A549 (cell line): ENCODE measurements at regions not wholly inside any gene's neighbourhood (a gene's known extent, or its start where the extent isn't known, plus 50 kb on each side); places are given as distances from the start of the nearest gene placed in this dataset.

Experiments used
- ATAC-seq, 2 experiments: fragments of 200-7000 bp in 1 of 2; fragments of >200 bp in 1 of 2; cut with Nextera tagmentation in 1 of 2; cut with Tn5 transposase in 1 of 2; 3 replicates each; pipeline versions ENCODE4 v1.8.0 to v1.9.1; 2018 to 2020; ENCODE audit warnings: mild to moderate bottlenecking in 1 of 2, moderate library complexity in 1 of 2
- CTCF ChIA-PET: fragments of 300-600 bp; sonication (Branson Sonifier 250); formaldehyde crosslinking; extraction: SDS; loops from one replicate; lab custom pipeline; 2021; ENCODE audit warnings: antibody characterized with exemption, inconsistent platforms; lab: Yijun Ruan, JAX
- POLR2A ChIA-PET: fragments of 350-600 bp; formaldehyde crosslinking; extraction: SDS; loops from one replicate; lab custom pipeline; 2021; ENCODE audit warnings: antibody characterized with exemption, inconsistent platforms; lab: Yijun Ruan, JAX
- DNase-seq, 2 experiments: peaks; one replicate each; pipeline versions ENCODE4 v3.0.0 to v3.0.0-alpha.2; 2011 to 2016; ENCODE audit warnings: low read depth in 1 of 2, low spot score in 1 of 2
- FAIRE-seq: peaks from 2 replicates; lab custom pipeline; 2011; peaks lifted over from hg19 to GRCh38; lab: Jason Lieb, UNC
- H3K27ac ChIP-seq, 2 experiments: fragments of >200 bp; sonication (Bioruptor Twin); formaldehyde crosslinking; 3 replicates each; pipeline ENCODE4 v1.5.1; 2016 to 2017
- H3K4me1 ChIP-seq: fragments of >200 bp; sonication (Bioruptor Twin); formaldehyde crosslinking; 3 replicates; pipeline ENCODE4 v1.6.1; 2016
- H3K4me2 ChIP-seq: fragments of >200 bp; sonication (Bioruptor Twin); formaldehyde crosslinking; 3 replicates; pipeline ENCODE4 v1.6.1; 2016
- H3K4me3 ChIP-seq: fragments of >200 bp; sonication (Bioruptor Twin); formaldehyde crosslinking; 3 replicates; pipeline ENCODE4 v1.5.1; 2016
- H3K9me3 ChIP-seq: fragments of >200 bp; sonication (Bioruptor Twin); formaldehyde crosslinking; 3 replicates; pipeline ENCODE4 v1.6.1; 2016
- CBX8 ChIP-seq: fragments of 200-600 bp; sonication (generic); IDR thresholded peaks from 2 replicates; pipeline ENCODE4 v1.6.1; 2016
- CEBPB ChIP-seq, 2 experiments: fragments of >200 bp in 1 of 2; sonication (Bioruptor Twin) in 1 of 2; formaldehyde crosslinking in 1 of 2; IDR thresholded peaks; 2 replicates each; pipeline ENCODE4 v1.6.1; 2012 to 2016
- CHD4 ChIP-seq: fragments of 200-600 bp; sonication (generic); IDR thresholded peaks from 2 replicates; pipeline ENCODE4 v1.6.1; 2016; ENCODE audit warnings: antibody characterized with exemption, mild to moderate bottlenecking, borderline replicate concordance
- CTCF ChIP-seq: fragments of >200 bp; sonication (Bioruptor Twin); formaldehyde crosslinking; IDR thresholded peaks from 3 replicates; pipeline ENCODE4 v1.5.1; 2016
- EP300 ChIP-seq, 2 experiments: fragments of >200 bp; sonication (Bioruptor Twin); formaldehyde crosslinking; IDR thresholded peaks; 2 replicates in 1 of 2; 3 replicates in 1 of 2; pipeline ENCODE4 v1.6.1; 2016 to 2017
- FOSB ChIP-seq: fragments of 250-450 bp; sonication (Bioruptor Pico); IDR thresholded peaks from 2 replicates; pipeline ENCODE4 v1.5.0; 2020; ENCODE audit warnings: mild to moderate bottlenecking, moderate library complexity
- HDAC2 ChIP-seq: fragments of 200-600 bp; sonication (generic); IDR thresholded peaks from 2 replicates; pipeline ENCODE4 v1.6.1; 2016
- HES2 ChIP-seq: fragments of >200 bp; sonication (Bioruptor Twin); formaldehyde crosslinking; IDR thresholded peaks from 2 replicates; pipeline ENCODE4 v1.6.1; 2016
- HEYL ChIP-seq: fragments of 250-450 bp; sonication (Bioruptor Pico); IDR thresholded peaks from 2 replicates; pipeline ENCODE4 v1.8.0; 2021; ENCODE audit warnings: mild to moderate bottlenecking, moderate library complexity
- JUN ChIP-seq, 2 experiments: fragments of >200 bp; sonication (Bioruptor Twin); formaldehyde crosslinking; IDR thresholded peaks; 2 replicates in 1 of 2; 3 replicates in 1 of 2; pipeline ENCODE4 v1.6.1; 2016 to 2017
- MAFK ChIP-seq: fragments of 450-650 bp; IDR thresholded peaks from 2 replicates; pipeline ENCODE4 v1.6.1; 2014; ENCODE audit not compliant: partially characterized antibody
- NFE2L2 ChIP-seq: fragments of 150-350 bp; conservative IDR thresholded peaks from 2 replicates; pipeline ENCODE4 v1.6.1; 2014; ENCODE audit warnings: low read length
- NR3C1 ChIP-seq: fragments of >200 bp; sonication (Bioruptor Twin); formaldehyde crosslinking; IDR thresholded peaks from 3 replicates; pipeline ENCODE4 v1.6.1; 2017
- POLR2AphosphoS2 ChIP-seq: conservative IDR thresholded peaks from 2 replicates; pipeline ENCODE4 v1.6.1; 2012; ENCODE audit warnings: low read length, improper control_type of control experiment, inconsistent platforms
- RARB ChIP-seq: fragments of 250-450 bp; sonication (Bioruptor Pico); IDR thresholded peaks from 2 replicates; pipeline ENCODE4 v1.8.0; 2021; ENCODE audit warnings: mild to moderate bottlenecking, moderate library complexity
- RCOR1 ChIP-seq: fragments of 150-350 bp; IDR thresholded peaks from 2 replicates; pipeline ENCODE4 v1.6.1; 2014; ENCODE audit warnings: antibody characterized with exemption, low read length, low read depth
- RFX5 ChIP-seq: fragments of 450-650 bp; IDR thresholded peaks from 2 replicates; pipeline ENCODE4 v1.7.1; 2014; ENCODE audit warnings: antibody characterized with exemption, mild to moderate bottlenecking, moderate library complexity
- TP53 ChIP-seq: fragments of 250-450 bp; sonication (Bioruptor Pico); IDR thresholded peaks from 2 replicates; pipeline ENCODE4 v1.5.0; 2021; ENCODE audit warnings: mild to moderate bottlenecking, moderate library complexity
- ZC3H11A ChIP-seq: fragments of 450-650 bp; IDR thresholded peaks from 2 replicates; pipeline ENCODE4 v1.6.1; 2014; ENCODE audit warnings: antibody characterized with exemption, mild to moderate bottlenecking
- ZNF302 ChIP-seq: fragments of 250-450 bp; sonication (Bioruptor Pico); IDR thresholded peaks from 2 replicates; pipeline ENCODE4 v1.9.0; 2021; ENCODE audit warnings: inconsistent platforms, mild to moderate bottlenecking, moderate library complexity
- WGBS: methylation state at CpG from one replicate; pipeline ENCODE4 v1.1.6; 2017; ENCODE audit errors: missing lambda C conversion rate; 5-methylcytosine and 5-hydroxymethylcytosine counted together
- TF ChIP-seq, protein P1 (sequence below): fragments of 200-600 bp; sonication (generic); IDR thresholded peaks from 2 replicates; pipeline ENCODE4 v1.6.1; 2016; ENCODE audit warnings: antibody characterized with exemption, mild to moderate bottlenecking, moderate library complexity

GRCh38 chr2:71962911-71963694 is 184.6 kb downstream of the CYP26B1 start (continued):
- TF ChIP-seq HEYL (no peak), TP53 (no peak), JUN (IDR thresholded peaks at IDR 0.05) (no peak), RCOR1 (no peak)
- TF ChIP-seq, all 56 proteins: peak for 0

- POLR2A ChIA-PET: no interaction called here
- DNase-seq (no peak), FAIRE-seq (no peak), ATAC-seq (no peak)
- no peak overlapping the region for H3K27ac ChIP-seq
- WGBS: 55% methylated on average over 3 of the region's 3 CpGs
- H3K4me1 ChIP-seq: no peaks in the 10 kb centered on the region
- TF ChIP-seq RFX5 (no peak), MAFK (no peak), HDAC2 (no peak), NFE2L2 (no peak), RARB (CRISPR knock-in tag) (no peak), CEBPB (IDR thresholded peaks at IDR 0.05) (no peak), EP300 (IDR thresholded peaks at IDR 0.05) (no peak), CBX8 (no peak), HEYL (no peak), NR3C1 (no peak), CHD4 (no peak), CTCF (no peak), ZC3H11A (no peak), ZNF302 (CRISPR knock-in tag) (no peak)
- TF ChIP-seq, protein P1, sequence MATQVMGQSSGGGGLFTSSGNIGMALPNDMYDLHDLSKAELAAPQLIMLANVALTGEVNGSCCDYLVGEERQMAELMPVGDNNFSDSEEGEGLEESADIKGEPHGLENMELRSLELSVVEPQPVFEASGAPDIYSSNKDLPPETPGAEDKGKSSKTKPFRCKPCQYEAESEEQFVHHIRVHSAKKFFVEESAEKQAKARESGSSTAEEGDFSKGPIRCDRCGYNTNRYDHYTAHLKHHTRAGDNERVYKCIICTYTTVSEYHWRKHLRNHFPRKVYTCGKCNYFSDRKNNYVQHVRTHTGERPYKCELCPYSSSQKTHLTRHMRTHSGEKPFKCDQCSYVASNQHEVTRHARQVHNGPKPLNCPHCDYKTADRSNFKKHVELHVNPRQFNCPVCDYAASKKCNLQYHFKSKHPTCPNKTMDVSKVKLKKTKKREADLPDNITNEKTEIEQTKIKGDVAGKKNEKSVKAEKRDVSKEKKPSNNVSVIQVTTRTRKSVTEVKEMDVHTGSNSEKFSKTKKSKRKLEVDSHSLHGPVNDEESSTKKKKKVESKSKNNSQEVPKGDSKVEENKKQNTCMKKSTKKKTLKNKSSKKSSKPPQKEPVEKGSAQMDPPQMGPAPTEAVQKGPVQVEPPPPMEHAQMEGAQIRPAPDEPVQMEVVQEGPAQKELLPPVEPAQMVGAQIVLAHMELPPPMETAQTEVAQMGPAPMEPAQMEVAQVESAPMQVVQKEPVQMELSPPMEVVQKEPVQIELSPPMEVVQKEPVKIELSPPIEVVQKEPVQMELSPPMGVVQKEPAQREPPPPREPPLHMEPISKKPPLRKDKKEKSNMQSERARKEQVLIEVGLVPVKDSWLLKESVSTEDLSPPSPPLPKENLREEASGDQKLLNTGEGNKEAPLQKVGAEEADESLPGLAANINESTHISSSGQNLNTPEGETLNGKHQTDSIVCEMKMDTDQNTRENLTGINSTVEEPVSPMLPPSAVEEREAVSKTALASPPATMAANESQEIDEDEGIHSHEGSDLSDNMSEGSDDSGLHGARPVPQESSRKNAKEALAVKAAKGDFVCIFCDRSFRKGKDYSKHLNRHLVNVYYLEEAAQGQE: no peak
- TF ChIP-seq, all 56 proteins: peak for 0
- peaks cover 19% of the 10 kb centered on the region for H3K9me3 ChIP-seq
- no peak overlapping the region for H3K4me2 ChIP-seq
- H3K4me3 ChIP-seq: no peak overlapping the region
- CTCF ChIA-PET: interaction anchor here (1.6 to 2.8 kb wide), 3 partner anchors 38 to 783 kb away, joined by 4 to 9 read pairs (median 7); no protein-coding TSS in a partner anchor
Observed at GRCh38 chr2:71962350-71962749, 185.3 kb downstream of the CYP26B1 start.

DNA sequence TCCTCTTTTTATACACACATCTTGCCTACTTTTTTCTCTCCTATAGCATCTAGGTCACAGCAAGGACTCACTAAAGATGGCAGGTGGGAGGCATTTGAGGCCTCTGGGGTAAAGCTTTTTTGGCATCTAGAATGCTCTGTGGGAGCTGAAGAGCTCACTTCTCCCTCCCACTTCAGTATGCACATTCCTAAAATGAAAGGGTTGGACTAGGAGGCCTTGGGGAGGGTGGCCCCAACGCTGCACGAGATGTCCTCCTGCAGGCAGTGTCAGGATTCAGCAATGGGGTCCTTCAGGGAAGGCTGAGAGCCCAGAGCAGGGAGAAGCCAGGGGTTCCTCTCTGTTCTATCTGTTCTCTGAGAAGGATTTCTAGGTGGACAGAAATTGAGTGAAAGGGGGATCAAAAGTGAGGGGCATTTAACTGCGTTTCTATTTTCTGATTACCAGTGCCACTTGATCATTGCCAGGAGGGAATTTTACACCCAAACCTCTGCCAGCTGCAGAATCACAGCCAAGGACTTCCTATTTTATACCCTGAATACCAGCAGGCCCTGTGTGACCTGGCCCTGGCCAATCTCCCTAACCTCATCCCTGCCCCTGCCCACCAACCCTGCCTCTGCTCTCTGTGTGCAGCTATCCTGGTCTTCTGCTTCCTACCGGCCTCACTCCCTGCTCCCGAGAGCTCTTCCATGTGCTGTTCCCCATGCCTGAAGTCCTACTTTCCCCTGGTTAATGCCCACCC is 186.2 kb downstream of the CYP26B1 start:
- H3K9me3 ChIP-seq: peaks cover 27% of the 10 kb centered on the region
- H3K27ac ChIP-seq: no peak overlapping the region
- H3K4me3 ChIP-seq: no peak overlapping the region
- POLR2A ChIA-PET: no interaction called here
- no peaks in the 10 kb centered on the region for H3K4me1 ChIP-seq
- ATAC-seq (no peak; a peak in 1 of 6 replicates), DNase-seq (no peak), FAIRE-seq (no peak)
- CTCF ChIA-PET: interaction anchor here (0.8 to 2.8 kb wide), 7 partner anchors 10 to 784 kb away, joined by 3 to 9 read pairs (median 4); no protein-coding TSS in a partner anchor
- no peak overlapping the region for H3K4me2 ChIP-seq
- TF ChIP-seq NFE2L2 (no peak), POLR2AphosphoS2 (no peak), FOSB (CRISPR knock-in tag) (no peak), HES2 (no peak), TP53 (no peak)
- 41% methylated on average over 5 of the region's 5 CpGs for WGBS
